Endodermal cell (in vitro differentiated cells): ENCODE measurements at regions not wholly inside any gene's neighbourhood (a gene's known extent, or its start where the extent isn't known, plus 50 kb on each side); places are given as distances from the start of the nearest gene placed in this dataset.
A peak's percentile ranks its signal among the peaks of the same experiment; 100 is the strongest.

ENCODE experiments used
- DNase-seq: peaks from one replicate; pipeline ENCODE4 v3.0.0-alpha.2; 2017
- H3K27ac ChIP-seq: 2 replicates; pipeline ENCODE4 v1.5.1; 2013; ENCODE audit warnings: mild to moderate bottlenecking, low read depth, low read length, moderate library complexity
- H3K27me3 ChIP-seq: 2 replicates; pipeline ENCODE4 v1.6.1; 2013; ENCODE audit warnings: mild to moderate bottlenecking, low read length, moderate library complexity; ENCODE audit not compliant: insufficient read depth, control insufficient read depth, poor library complexity, severe bottlenecking
- H3K36me3 ChIP-seq: 2 replicates; pipeline ENCODE4 v1.7.0; 2013; ENCODE audit warnings: mild to moderate bottlenecking, low read length, moderate library complexity; ENCODE audit not compliant: control insufficient read depth, insufficient read depth
- H3K4me1 ChIP-seq: one replicate; pipeline ENCODE4 v1.7.0; 2013; ENCODE audit warnings: low read length; ENCODE audit not compliant: control insufficient read depth, insufficient read depth
- H3K4me3 ChIP-seq: 2 replicates; pipeline ENCODE4 v1.5.1; 2013; ENCODE audit warnings: mild to moderate bottlenecking, low read length, moderate library complexity
- H3K9ac ChIP-seq: 2 replicates; pipeline ENCODE4 v1.6.1; 2013; ENCODE audit warnings: mild to moderate bottlenecking, low read length, moderate library complexity; ENCODE audit not compliant: poor library complexity, severe bottlenecking; ENCODE audit errors: extremely low read depth
- H3K9me3 ChIP-seq: 2 replicates; pipeline ENCODE4 v1.6.1; 2013; ENCODE audit warnings: mild to moderate bottlenecking, low read length, moderate library complexity; ENCODE audit not compliant: control insufficient read depth
- H3K27ac Mint-ChIP-seq: 2 replicates; pipeline ENCODE4 v1.8.0; 2020; ENCODE audit warnings: mixed read lengths
- H3K27me3 Mint-ChIP-seq: 2 replicates; pipeline ENCODE4 v1.8.0; 2021; ENCODE audit warnings: mild to moderate bottlenecking, mixed read lengths; ENCODE audit not compliant: insufficient read depth
- H3K36me3 Mint-ChIP-seq: 2 replicates; pipeline ENCODE4 v1.8.0; 2020; ENCODE audit warnings: low read depth, mixed read lengths
- H3K4me1 Mint-ChIP-seq: 2 replicates; pipeline ENCODE4 v1.8.0; 2020; ENCODE audit warnings: mixed read lengths
- H3K4me3 Mint-ChIP-seq: 2 replicates; pipeline ENCODE4 v1.8.0; 2020; ENCODE audit warnings: mild to moderate bottlenecking, moderate library complexity, mixed read lengths
- H3K9me3 Mint-ChIP-seq: 2 replicates; pipeline ENCODE4 v1.8.0; 2020; ENCODE audit warnings: mild to moderate bottlenecking, mixed read lengths
- CTCF ChIP-seq: fragments of 200-600 bp; sonication (generic); conservative IDR thresholded peaks from 2 replicates; pipeline ENCODE4 v1.5.0; 2021; ENCODE audit warnings: antibody characterized with exemption, mild to moderate bottlenecking
- WGBS, 2 experiments: methylation state at CpG; one replicate each; pipeline versions ENCODE4 v1.1.5 to v1.1.7; 2013; ENCODE audit warnings: missing lambda C conversion rate in 2 of 2, mixed read lengths in 1 of 2; ENCODE audit not compliant: insufficient coverage in 1 of 2, insufficient read length in 1 of 2; 5-methylcytosine and 5-hydroxymethylcytosine counted together

- DNase-seq = peak; percentile 60
- H3K9me3 Mint-ChIP-seq = no peaks in the 10 kb centered on the region
- Histone ChIP-seq H3K4me1 (no peaks in the 10 kb centered on the region), H3K4me3 (peak overlapping the region; percentile 37), H3K27ac (no peak overlapping the region), H3K36me3 (no peaks in the 10 kb centered on the region), H3K9ac (no peak overlapping the region), H3K9me3 (no peaks in the 10 kb centered on the region), H3K27me3 (peaks cover 18% of the 10 kb centered on the region)
- peak overlapping the region; percentile 28 for H3K4me3 Mint-ChIP-seq
- peak overlapping the region; percentile 65 for H3K27ac Mint-ChIP-seq
- H3K36me3 Mint-ChIP-seq = no peaks in the 10 kb centered on the region
- 56 to 71% methylated on average over 1 to 2 of the region's 2 CpGs for WGBS, 2 experiments
- H3K27me3 Mint-ChIP-seq = peaks cover 10% of the 10 kb centered on the region
- no peak for TF ChIP-seq CTCF
- H3K4me1 Mint-ChIP-seq = peaks cover 33% of the 10 kb centered on the region
These were observed 444.8 kb downstream of the ATP23 start for GRCh38 chr12:58386136-58386535.

- no peak overlapping the region for H3K27ac Mint-ChIP-seq
- peaks cover 33% of the 10 kb centered on the region for H3K4me1 Mint-ChIP-seq
- WGBS, 2 experiments = 67 to 100% methylated on average over 1 to 2 of the region's 2 CpGs
- no peak overlapping the region for H3K4me3 ChIP-seq
- no peak for TF ChIP-seq CTCF
- no peak overlapping the region for H3K9ac ChIP-seq
- H3K9me3 ChIP-seq = no peaks in the 10 kb centered on the region
- peaks cover 18% of the 10 kb centered on the region for H3K27me3 ChIP-seq
- no peaks in the 10 kb centered on the region for H3K36me3 ChIP-seq
- no peaks in the 10 kb centered on the region for H3K9me3 Mint-ChIP-seq
- DNase-seq = no peak
- H3K4me3 Mint-ChIP-seq = no peak overlapping the region
- no peaks in the 10 kb centered on the region for H3K4me1 ChIP-seq
- no peaks in the 10 kb centered on the region for H3K36me3 Mint-ChIP-seq
- H3K27ac ChIP-seq = no peak overlapping the region
- H3K27me3 Mint-ChIP-seq = peaks cover 10% of the 10 kb centered on the region
These were observed 445.8 kb downstream of the ATP23 start for GRCh38 chr12:58387199-58387598.

- Histone ChIP-seq H3K9me3 (no peaks in the 10 kb centered on the region), H3K4me1 (no peaks in the 10 kb centered on the region), H3K9ac (no peak overlapping the region), H3K36me3 (no peaks in the 10 kb centered on the region), H3K27me3 (peaks cover 18% of the 10 kb centered on the region), H3K27ac (no peak overlapping the region), H3K4me3 (no peak overlapping the region)
- peaks cover 8% of the 10 kb centered on the region for H3K27me3 Mint-ChIP-seq
- DNase-seq = no peak
- peaks cover 29% of the 10 kb centered on the region for H3K4me1 Mint-ChIP-seq
- no peaks in the 10 kb centered on the region for H3K36me3 Mint-ChIP-seq
- no peak for TF ChIP-seq CTCF
- H3K9me3 Mint-ChIP-seq = no peaks in the 10 kb centered on the region
- no peak overlapping the region for H3K27ac Mint-ChIP-seq
- 92% methylated on average over 2 of the region's 2 CpGs; no CpG with 5 or more reads in 1 of the 2 experiments for WGBS, 2 experiments
- H3K4me3 Mint-ChIP-seq = no peak overlapping the region
These were observed 446.9 kb downstream of the ATP23 start for GRCh38 chr12:58388261-58388660.
